ENCODE measurements at regions not wholly inside any gene's neighbourhood (a gene's known extent, or its start where the extent isn't known, plus 50 kb on each side); places are given as distances from the start of the nearest gene placed in this dataset.

- TF ChIP-seq, protein P1, sequence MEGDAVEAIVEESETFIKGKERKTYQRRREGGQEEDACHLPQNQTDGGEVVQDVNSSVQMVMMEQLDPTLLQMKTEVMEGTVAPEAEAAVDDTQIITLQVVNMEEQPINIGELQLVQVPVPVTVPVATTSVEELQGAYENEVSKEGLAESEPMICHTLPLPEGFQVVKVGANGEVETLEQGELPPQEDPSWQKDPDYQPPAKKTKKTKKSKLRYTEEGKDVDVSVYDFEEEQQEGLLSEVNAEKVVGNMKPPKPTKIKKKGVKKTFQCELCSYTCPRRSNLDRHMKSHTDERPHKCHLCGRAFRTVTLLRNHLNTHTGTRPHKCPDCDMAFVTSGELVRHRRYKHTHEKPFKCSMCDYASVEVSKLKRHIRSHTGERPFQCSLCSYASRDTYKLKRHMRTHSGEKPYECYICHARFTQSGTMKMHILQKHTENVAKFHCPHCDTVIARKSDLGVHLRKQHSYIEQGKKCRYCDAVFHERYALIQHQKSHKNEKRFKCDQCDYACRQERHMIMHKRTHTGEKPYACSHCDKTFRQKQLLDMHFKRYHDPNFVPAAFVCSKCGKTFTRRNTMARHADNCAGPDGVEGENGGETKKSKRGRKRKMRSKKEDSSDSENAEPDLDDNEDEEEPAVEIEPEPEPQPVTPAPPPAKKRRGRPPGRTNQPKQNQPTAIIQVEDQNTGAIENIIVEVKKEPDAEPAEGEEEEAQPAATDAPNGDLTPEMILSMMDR (IDR thresholded peaks at IDR 0.05; ENCODE audit: insufficient read depth, low read length) = no peak
- no peak for TF ChIP-seq GABPA (IDR thresholded peaks at IDR 0.05; ENCODE audit: low read depth)
These were observed 88.8 kb upstream of the GPC3 start for GRCh38 chrX:134074151-134074550.

All from HL-60 (cell line).